ENCODE measurements at regions not wholly inside any gene's neighbourhood (a gene's known extent, or its start where the extent isn't known, plus 50 kb on each side); places are given as distances from the start of the nearest gene placed in this dataset.
"Not testable (repeated sequence)": the region's sequence is repeated elsewhere in the genome, so short reads cannot be mapped to it uniquely, and the experiment has no call there.

DNA sequence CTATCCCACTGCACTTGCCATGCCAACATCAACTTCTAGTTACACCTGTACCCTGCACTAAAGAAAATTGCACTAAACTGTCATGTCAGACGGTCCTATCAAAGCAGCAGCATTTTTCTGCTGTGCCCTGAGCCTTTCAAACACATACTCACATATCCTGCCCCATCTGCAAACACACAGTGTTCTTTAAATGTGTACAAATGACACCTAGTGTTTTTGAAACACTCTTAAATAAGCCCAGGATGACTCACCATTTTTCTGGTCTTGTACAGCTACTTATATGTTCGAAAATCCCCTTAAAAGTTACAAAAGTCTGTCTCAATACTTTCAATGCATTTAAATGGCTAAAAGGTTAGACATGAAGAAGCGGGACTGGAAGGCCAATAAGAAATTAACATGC, 346.7 kb upstream of the PPARGC1A start:
- no peak for DNase-seq

DNA sequence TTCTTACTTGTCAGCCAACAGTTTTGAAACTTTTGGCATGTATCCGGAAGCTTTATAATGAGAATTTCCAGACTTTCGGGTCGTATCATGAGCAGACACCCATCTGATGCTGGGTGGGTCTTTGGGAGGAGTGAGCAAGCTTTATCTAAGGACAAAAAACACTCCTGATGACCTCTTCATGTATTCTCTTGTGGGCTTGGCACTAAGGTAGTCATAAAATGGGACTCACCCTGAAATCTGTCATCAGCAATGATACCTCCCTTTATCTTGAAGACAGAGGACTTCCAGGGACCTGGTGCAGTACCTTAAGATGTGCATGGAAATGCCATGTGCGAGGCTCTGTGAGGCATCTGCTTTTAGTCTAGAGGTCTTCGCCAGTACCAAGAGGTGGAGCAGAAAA, 346.3 kb upstream of the PPARGC1A start:
- DNase-seq: no peak

DNA sequence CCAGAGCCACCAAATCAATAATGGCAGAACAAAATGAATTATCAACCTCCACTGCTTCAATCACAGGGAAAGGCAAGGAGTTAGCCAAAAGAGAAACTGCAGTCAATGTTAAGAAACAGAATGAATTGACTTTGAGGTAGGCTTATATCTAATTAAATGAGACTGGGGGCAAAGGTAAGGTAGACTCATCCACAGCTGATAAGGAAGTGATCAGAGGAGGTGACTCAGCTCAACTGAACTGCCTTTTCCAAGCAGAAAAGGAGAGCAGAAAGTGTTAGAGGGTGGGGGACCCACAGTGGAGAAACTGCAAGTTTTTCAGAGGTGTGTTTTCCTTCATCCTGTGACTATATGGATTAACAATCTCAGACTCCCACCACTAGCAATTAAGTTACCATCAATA, 345.8 kb upstream of the PPARGC1A start:
- DNase-seq: no peak

DNA sequence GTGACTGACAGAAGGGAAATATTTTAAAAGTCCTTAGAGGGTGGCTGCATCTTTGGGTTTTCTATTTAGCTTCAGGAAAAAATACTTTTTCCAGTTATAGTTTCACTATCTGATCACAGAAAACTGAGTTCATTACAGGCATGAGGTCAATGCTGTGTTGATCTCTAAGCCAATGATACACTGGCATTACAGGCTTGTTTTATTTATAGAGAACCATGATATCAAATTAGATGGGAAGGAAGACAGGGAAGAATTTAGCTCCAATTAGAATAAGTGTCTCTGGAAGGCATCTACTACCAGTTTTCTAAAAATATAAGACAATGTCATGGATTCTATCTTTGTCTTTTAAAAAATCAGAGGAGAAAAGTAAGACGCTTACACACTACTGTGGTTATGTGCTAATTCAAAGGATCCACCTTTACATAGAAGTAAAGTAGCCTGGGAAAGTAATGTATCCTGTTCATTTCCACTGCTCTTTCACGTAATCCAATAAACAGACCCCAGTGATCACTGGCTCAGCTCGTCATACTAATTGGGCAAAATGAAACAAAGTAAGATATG, 344.5 kb upstream of the PPARGC1A start:
- DNase-seq: no peak

DNA sequence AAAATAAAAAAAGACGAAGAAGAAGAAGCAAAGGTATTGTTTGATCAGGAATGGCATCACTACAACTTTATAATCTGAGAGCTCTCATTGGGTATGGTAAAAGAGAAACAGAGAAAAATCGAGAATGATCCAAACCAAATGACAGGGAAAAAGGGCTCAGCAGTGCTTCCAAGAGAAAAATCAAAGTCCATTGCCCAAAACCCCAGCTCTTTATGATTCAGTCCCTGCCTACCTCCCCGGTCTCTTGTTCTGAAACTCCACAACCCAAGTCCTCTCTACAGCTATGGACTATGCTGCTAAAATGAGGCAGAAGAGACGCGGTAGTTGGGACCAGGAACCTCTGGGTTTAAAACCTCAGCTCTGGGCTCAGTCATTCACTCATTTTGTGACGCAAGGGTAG, 341.1 kb upstream of the PPARGC1A start:
- no peak for DNase-seq

DNA sequence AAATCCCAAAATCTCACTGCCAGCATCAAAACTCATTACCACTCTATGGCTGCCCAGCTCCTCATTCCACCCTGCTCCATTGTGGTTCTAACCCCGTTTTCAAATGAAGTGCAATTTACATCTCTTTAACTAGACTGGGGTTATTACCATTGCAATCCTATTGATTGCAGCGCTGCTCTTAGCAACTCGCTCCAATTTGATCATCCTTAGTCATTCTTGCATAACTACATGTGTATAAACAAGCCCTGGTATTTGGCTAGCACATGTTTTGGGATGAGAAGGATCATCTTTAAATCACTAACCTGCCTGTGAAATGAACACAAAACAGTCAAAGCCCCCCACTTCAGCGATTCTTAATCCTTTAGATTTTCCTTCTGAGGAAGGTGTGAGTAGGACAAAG, 340.1 kb upstream of the PPARGC1A start:
- DNase-seq: no peak

DNA sequence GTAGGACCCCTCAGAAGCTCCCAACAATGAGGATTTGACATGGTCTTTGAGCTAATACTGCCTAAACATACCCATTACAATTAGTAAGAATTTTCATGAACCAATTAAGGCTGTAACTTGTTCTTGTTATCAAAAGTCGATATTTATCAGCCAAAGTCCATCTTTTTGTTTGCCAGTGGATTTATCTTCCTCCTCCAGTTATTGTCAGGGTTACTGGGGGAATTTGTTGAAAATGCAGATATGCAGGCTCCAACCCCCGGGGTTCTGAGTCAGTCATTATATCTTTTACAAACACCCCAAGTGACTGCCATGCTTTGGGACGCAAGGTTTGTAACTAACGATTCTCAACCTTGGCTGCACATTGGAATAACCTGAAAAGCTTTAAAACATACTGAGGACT, 338.8 kb upstream of the PPARGC1A start:
- no peak for DNase-seq

DNA sequence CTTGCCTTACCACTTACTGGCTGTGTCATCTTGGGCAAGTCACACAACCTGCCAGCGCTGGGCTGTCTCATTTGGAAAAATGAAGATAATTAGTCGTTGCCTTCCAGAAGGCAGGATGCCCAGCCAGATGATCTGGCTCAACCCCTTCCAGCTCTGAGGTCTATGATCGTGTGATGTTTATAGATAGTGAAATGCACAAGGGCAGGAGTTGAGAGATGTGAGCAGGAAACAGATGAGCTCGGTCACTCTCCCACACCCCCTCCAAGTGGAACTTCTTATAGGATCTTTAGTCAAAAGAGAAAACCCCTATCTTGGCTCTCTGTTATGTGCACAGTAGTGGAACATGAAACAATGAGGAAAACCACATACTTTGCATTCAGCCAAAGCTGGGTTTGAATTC, 336.8 kb upstream of the PPARGC1A start:
- DNase-seq: no peak

DNA sequence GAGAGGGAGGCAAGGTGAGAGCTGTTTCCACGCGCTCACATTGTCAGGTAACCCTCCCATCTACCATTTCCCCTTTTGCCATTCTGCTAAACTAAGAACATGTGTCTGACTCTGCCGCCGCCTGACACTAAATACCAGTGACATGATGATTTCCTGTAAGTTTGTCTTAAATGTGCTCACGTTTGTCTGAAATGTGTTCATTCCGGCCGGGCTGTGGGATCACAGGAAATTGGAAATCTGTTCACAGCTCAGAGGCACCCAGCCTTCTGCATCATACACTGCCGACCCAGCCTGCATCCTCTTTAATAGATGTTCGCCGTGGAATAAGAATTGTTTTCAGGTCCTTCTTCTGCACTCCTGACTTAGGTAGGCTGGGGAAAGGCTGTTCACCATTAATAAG, 336.2 kb upstream of the PPARGC1A start:
- no peak for DNase-seq

DNA sequence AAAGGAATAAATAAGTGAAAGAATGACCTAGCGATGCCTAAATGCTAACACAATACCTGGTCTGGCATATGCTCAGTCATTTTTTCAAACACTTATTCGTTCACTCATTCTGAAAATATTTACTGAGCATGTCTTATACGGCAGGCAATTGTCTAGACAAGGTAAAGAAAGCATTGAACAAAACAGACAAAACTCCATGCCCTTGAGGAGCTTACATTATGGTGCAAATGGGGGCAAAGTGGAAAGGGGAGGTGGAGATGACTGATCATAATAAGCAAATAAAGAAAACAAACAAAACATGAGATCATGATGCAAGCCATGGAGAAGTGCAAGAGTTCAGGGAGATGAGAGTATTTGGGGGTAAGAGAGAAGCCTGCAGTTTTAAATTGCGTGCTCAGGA, 334.6 kb upstream of the PPARGC1A start:
- DNase-seq: no peak

DNA sequence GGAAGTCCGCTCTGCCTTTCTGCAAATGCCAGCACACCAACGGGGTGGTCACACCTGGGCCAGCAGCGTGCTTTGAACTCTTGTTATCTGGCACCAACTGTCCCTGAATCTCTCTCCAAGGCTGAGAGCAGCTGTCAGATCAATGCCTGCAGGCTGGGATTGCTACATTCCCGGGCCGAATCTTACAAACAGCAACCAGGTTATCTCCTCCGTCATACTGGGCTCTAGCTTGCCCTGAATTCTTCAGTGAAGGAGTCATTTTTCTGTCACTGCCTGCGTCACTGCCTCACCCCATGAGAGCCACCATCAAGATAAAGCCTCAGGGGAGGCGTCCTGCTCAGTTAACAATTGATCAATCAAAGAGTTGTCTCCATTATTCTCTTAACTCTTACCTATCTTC, 329.4 kb upstream of the PPARGC1A start:
- DNase-seq: no peak

DNA sequence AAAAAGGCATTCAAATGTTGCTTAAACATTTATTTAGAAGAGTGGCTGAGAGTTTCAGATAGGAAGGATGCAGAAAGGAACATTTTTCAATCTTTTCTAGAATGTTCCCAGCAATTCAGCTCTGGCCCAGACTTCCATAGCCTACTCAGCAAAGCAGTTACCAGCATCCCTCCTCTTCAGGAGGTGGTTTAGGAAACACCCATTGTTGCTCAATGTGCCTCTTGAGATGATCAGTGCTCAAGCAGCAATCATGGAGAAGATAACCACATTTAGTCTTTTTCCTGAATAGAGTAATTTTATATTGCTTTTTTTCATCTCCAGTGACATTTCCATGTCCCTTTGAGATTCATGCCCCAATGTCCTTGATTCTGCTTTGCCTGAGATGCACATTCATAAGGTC, 328.7 kb upstream of the PPARGC1A start:
- no peak for DNase-seq

DNA sequence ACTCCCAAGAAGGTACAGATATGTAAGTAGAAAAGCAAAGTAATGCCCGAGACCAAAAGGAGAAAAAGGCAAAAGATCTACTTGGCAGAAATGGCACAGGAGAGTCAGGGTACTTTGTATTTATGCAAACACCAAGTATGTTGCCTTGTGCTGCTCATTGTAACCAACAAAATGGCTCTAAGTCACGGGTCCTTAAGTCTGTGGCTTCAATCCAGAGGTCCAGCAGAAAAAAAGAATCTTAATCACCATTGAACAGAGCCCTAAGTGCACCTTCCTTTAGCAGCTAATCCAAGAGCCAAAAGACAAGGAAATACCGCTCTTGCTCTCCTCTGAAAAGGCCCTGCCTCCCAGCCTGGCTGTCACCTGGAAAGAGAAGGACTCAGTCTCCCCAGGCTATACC, 324.9 kb upstream of the PPARGC1A start:
- DNase-seq: no peak

DNA sequence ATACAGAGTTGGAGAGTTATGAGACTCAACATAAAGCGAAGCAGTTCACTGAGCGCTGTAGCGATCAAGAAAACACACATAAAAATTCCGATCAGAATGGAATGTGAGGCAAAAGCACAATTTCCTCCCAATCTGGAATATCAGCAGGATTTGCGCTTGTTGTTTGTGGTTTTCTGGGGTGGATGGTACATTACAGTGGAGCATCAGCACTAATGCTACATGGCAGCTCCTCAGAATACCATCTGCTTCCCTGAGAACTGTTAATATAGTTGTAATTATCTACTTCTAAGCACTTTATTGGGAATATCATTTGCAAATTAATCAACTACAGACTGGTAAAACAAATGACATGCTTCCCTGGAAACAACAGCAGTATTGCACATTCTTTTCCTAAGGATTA, 324.1 kb upstream of the PPARGC1A start:
- no peak for DNase-seq

DNA sequence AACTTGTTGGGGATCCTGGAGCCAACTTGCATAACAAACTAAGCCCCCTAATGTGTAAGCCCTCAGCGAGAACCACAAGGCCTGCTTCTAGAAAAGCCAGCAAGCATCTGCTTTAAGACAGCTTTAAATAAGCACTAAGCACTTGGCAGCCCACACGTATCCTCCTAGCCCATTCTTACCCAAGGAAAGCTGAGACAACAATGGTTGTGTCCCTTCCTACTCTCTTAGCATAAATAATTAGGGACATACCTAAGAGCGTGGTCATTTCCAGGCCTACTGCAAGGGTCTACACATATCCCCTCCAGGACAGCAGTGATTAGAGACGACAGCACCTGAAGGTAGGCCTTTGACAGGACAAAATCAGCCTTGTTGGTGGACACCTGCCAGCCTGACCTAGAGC, 322.8 kb upstream of the PPARGC1A start:
- DNase-seq: no peak

DNA sequence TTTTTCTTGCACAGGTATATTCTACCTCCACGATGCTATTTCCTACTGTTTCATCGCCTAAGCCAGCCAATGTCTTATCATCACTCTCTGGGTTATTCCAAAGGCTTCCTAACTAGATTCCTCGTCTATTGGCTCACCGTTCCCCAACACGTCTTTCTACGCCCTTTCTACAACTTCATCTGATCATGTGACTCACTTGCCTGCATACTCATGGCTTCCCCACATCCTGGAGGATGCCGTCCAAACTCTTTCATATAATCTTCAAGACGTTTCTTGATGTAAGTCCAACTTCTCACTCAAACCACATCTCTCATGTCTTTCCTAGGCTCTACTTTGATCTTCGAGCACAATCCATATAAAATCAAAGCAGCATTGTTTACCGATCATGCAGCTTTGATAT, 322.0 kb upstream of the PPARGC1A start:
- DNase-seq: no peak

DNA sequence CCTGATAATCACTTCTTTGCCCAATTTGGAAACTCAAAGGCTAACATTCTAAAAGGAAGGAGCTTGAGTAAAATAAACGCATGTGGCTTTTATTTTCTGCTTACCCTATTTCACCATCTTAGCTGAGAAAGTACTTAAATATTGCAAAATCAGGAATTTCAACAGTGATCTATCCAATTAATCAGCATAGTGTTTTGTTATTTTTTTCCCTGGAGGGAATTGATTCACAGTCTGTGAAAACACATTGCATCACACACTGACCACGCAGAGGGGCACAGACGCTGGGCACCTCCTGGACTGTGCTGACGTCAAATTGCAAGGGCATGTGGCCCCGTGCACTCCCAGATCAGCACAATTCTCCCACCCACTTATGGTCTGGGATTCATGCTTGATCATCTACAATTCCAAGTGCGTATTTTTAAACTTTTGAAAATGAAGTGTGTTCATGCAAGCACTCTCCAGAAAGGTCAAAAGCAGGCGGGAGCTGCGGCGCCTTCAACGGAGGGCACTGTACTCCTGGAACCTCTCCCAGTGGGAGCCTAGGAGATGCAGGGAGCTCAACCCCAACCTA, 320.6 kb upstream of the PPARGC1A start:
- no peak for DNase-seq

DNA sequence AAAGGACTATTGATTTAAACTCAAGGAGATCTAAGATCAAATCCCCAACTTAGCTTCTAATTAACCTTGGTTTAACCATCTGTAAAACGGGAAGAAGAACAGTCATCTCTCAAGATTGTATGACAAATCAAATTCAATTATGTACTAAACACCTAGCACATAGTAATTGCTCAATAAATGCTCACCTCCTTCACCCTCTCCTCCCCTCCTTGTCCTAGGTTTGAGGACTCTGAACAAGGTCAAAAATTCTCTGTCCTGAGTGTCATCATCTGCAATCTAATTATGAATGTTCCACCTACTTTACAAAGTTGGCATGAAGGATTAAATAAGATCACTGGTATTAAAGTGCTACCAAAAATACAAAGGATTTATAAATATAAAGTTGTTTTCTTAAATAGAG, 320.1 kb upstream of the PPARGC1A start:
- no peak for DNase-seq

DNA sequence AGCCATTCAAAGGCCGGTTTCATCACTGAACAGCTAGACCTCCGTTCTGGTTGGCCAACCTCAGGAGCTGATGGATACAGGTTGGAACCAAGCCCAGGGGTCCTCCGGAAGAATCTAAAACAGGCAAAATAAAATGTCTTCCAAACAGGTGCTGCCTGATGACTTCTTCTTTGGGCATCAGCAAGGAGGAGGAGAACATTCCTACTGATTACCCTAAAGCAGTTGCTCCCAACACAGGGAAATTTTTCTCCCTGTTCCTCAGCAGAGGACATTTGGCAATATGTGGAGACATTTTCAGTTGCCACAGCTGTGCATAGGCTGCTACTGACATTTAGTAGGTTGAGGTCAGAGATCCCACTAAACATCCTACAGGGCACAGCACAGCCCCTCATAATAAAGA, 319.3 kb upstream of the PPARGC1A start:
- no peak for DNase-seq

DNA sequence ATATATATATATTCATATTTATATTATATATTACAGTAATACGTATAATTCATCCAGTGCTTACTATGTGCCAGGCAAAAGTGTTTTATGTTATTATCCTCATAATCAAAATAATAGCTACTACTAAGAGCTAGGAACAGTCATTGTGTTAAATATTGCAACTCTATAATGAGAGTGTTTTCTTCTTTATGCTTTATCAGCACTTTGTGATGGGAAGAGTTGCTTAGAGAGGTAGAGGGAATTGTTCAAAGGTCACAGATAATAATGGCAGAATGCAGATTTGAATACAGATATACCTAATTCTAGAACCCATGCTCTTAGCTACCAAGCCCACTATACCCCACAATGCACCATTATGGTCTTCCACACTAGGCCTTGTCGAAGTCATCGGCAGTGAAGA, 318.8 kb upstream of the PPARGC1A start:
- DNase-seq: no peak

DNA sequence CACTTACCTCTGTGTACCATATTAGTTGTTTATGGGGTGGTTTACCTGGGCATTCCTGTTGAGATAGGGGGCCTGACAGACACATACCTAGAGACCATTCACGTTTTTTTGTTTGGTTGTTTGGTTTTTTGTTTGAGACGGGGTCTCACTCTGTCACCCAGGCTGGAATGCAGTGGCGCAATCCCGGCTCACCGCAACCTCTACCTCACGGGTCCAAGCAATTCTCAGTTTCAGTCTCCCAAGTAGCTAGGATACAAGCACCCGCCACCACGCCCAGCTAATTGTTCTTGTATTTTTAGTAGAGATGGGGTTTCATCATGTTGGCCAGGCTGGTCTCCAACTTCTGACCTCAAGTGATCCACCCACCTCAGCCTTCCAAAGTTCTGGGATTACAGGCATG, 314.9 kb upstream of the PPARGC1A start:
- not testable (repeated sequence) for DNase-seq

DNA sequence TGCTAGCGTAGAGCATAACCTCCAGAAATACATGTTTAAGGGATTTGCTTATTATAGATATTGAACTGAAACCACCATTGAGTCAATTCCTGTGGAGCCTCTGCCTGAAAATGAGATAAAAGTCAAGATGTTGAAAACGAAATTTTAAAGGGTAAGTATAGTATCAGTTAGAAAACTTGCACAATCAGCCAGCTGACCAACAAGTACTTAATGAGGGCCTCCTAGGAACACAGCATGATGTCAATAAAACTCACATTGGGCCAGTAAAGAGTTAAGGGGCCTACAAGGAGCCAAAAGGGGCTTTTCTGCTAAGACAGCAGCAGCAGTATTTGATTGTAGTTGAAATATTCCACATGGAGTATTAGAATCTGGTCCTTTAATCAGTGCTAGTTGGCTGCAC, 314.1 kb upstream of the PPARGC1A start:
- DNase-seq: no peak

DNA sequence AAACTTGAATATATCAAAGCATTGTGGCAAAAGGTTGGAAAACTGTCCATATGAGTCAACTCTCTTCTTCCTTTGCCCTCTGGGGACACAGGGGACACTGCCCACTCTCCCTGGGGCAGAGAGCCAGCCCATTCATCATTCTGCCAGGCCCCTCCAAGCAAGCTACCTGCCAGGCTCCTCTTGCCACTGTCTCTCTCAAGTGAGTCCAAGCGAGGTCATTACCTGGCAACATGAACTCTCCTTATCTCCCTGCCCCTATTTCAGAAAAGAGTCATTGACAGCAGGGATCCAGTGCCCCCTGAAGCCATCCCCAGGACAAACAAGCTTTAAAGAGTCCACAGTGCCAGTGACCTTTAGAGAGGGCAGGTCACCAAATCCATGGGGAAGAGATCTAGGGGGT, 312.7 kb upstream of the PPARGC1A start:
- no peak for DNase-seq

DNA sequence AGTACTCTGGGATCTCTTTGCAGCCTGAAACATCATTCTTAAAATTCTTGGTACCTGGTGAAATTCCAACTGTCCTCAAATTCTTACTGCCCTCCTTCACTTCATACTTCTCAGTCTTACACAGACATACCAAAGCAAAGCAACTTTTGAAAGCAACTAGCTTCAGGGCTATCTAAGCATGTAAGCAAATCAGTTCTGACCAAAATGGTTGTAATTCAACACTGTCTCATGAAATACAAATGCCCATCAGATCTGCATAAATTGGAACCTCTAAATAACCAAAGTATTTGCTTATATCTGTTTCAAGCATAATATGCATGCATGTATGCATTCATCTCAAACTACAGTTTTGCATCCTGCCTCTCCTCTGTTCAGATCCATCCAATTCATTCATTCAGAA, 308.1 kb upstream of the PPARGC1A start:
- no peak for DNase-seq

DNA sequence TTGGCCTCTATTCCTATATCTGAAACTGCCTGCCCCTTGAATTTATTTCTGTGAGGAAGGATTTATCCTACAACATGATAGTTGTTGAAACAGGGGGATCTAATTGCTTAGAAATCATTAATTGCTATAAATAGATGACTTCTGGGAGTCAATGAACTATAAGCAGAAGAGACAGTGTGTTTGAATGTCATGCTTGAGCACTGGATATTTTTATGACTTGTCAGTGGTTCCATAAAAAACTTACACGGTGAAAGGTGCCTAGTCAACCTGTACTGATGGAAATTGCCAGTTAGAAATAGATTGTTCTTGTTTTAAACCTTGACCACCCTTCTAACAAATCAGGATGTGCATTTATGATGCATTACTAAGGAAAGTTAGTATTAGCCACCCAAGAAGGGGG, 306.9 kb upstream of the PPARGC1A start:
- DNase-seq: no peak
